CD14-positive monocyte (primary cell): ENCODE measurements at regions not wholly inside any gene's neighbourhood (a gene's known extent, or its start where the extent isn't known, plus 50 kb on each side); places are given as distances from the start of the nearest gene placed in this dataset.

Source experiments
- DNase-seq, 3 donors: peaks; one replicate each; pipeline ENCODE4 v3.0.0-alpha.2; 2011 to 2022
- H2AFZ ChIP-seq: 2 replicates; pipeline ENCODE4 v1.6.0; 2012; ENCODE audit warnings: mild to moderate bottlenecking, low read depth, low read length, inconsistent platforms; ENCODE audit not compliant: insufficient read depth, poor library complexity, severe bottlenecking
- H3K27ac ChIP-seq, 2 donors: 1 replicate in 1 of 2; 2 replicates in 1 of 2; pipeline ENCODE4 v1.5.1; 2012 to 2013; ENCODE audit warnings: low read length in 2 of 2, control low read depth in 1 of 2, inconsistent platforms in 1 of 2, low read depth in 1 of 2, mild to moderate bottlenecking in 1 of 2
- H3K27me3 ChIP-seq, 2 donors: one replicate each; pipeline versions ENCODE4 v1.6.0 to v1.6.1; 2011 to 2013; ENCODE audit warnings: low read length in 2 of 2; ENCODE audit not compliant: control insufficient read depth in 2 of 2, insufficient read depth in 2 of 2
- H3K36me3 ChIP-seq, 2 donors: replicated peaks in 1 of 2; 1 replicate in 1 of 2; 2 replicates in 1 of 2; pipeline versions ENCODE4 v1.5.1 to v1.6.1; 2012 to 2013; ENCODE audit warnings: low read length in 2 of 2, control low read depth in 1 of 2, inconsistent platforms in 1 of 2, mild to moderate bottlenecking in 1 of 2; ENCODE audit not compliant: insufficient read depth in 2 of 2, control insufficient read depth in 1 of 2
- H3K4me1 ChIP-seq, 2 donors: 1 replicate in 1 of 2; 2 replicates in 1 of 2; pipeline versions ENCODE4 v1.5.1 to v1.6.1; 2012 to 2013; ENCODE audit warnings: low read length in 2 of 2, control low read depth in 1 of 2, inconsistent platforms in 1 of 2, mild to moderate bottlenecking in 1 of 2, moderate library complexity in 1 of 2; ENCODE audit not compliant: insufficient read depth in 2 of 2, control insufficient read depth in 1 of 2
- H3K4me2 ChIP-seq: replicated peaks from 2 replicates; pipeline ENCODE3; 2012; ENCODE audit warnings: low read length, moderate library complexity, mild to moderate bottlenecking; ENCODE audit not compliant: poor library complexity, severe bottlenecking; ENCODE audit errors: extremely low read depth
- H3K4me3 ChIP-seq, 3 experiments: fragments of 200-600 bp in 1 of 3; sonication (generic) in 1 of 3; replicated peaks in 1 of 3; 1 replicate in 2 of 3; 2 replicates in 1 of 3; pipeline ENCODE4 v1.5.1; 2011 to 2013; ENCODE audit warnings: low read length in 3 of 3, mild to moderate bottlenecking in 3 of 3, control low read depth in 2 of 3, low read depth in 2 of 3, inconsistent platforms in 1 of 3, moderate library complexity in 1 of 3
- H3K79me2 ChIP-seq: 2 replicates; pipeline ENCODE4 v1.6.0; 2012; ENCODE audit warnings: mild to moderate bottlenecking, control low read depth, inconsistent platforms, low read length, moderate library complexity; ENCODE audit not compliant: insufficient read depth
- H3K9ac ChIP-seq: 2 replicates; pipeline ENCODE4 v1.6.0; 2017; ENCODE audit warnings: low read length, mild to moderate bottlenecking; ENCODE audit not compliant: insufficient read depth, poor library complexity, severe bottlenecking
- H3K9me3 ChIP-seq, 2 donors: replicated peaks in 1 of 2; 1 replicate in 1 of 2; 2 replicates in 1 of 2; pipeline versions ENCODE4 v1.5.1 to v1.6.1; 2012 to 2013; ENCODE audit warnings: low read length in 2 of 2, control low read depth in 1 of 2; ENCODE audit not compliant: control insufficient read depth in 1 of 2, insufficient read depth in 1 of 2
- H4K20me1 ChIP-seq: 2 replicates; pipeline ENCODE4 v1.6.0; 2012; ENCODE audit warnings: mild to moderate bottlenecking, low read length, control low read depth, moderate library complexity; ENCODE audit not compliant: insufficient read depth
- H3K27ac Mint-ChIP-seq, 7 donors: one replicate each; pipeline ENCODE4 v1.8.0; 2020; ENCODE audit warnings: mild to moderate bottlenecking in 7 of 7, mixed read lengths in 7 of 7, moderate library complexity in 6 of 7, inconsistent platforms in 2 of 7
- H3K27me3 Mint-ChIP-seq, 3 donors: one replicate each; pipeline ENCODE4 v1.8.0; 2021 to 2022; ENCODE audit warnings: low read depth in 3 of 3, mild to moderate bottlenecking in 3 of 3, mixed read lengths in 3 of 3, moderate library complexity in 3 of 3, inconsistent platforms in 1 of 3
- H3K36me3 Mint-ChIP-seq, 2 donors: one replicate each; pipeline ENCODE4 v1.8.0; 2020; ENCODE audit warnings: mixed read lengths in 2 of 2, inconsistent platforms in 1 of 2, mild to moderate bottlenecking in 1 of 2
- H3K4me1 Mint-ChIP-seq: one replicate; pipeline ENCODE4 v1.8.0; 2020; ENCODE audit warnings: mild to moderate bottlenecking, mixed read lengths
- H3K4me3 Mint-ChIP-seq, 2 donors: one replicate each; pipeline ENCODE4 v1.8.0; 2020; ENCODE audit warnings: mild to moderate bottlenecking in 2 of 2, mixed read lengths in 2 of 2, moderate library complexity in 1 of 2
- H3K9me3 Mint-ChIP-seq, 7 donors: one replicate each; pipeline ENCODE4 v1.8.0; 2020 to 2022; ENCODE audit warnings: mixed read lengths in 7 of 7, mild to moderate bottlenecking in 6 of 7, moderate library complexity in 6 of 7, inconsistent platforms in 2 of 7
- WGBS: methylation state at CpG from one replicate; pipeline ENCODE4 v1.1.5; 2013; ENCODE audit warnings: missing lambda C conversion rate; ENCODE audit not compliant: insufficient coverage; 5-methylcytosine and 5-hydroxymethylcytosine counted together
- intact Hi-C, 2 donors: fragments of 100-400 bp; cut with micrococcal nuclease; formaldehyde crosslinking; loops; one replicate each; pipeline versions ENCODE4 v1.15.0 to v1.15.1; 2023
- TF ChIP-seq, protein P1 (sequence below): fragments of 200-600 bp; IDR thresholded peaks from one replicate; pipeline ENCODE4 v1.8.0; 2022; ENCODE audit warnings: antibody characterized with exemption, mild to moderate bottlenecking

DNA sequence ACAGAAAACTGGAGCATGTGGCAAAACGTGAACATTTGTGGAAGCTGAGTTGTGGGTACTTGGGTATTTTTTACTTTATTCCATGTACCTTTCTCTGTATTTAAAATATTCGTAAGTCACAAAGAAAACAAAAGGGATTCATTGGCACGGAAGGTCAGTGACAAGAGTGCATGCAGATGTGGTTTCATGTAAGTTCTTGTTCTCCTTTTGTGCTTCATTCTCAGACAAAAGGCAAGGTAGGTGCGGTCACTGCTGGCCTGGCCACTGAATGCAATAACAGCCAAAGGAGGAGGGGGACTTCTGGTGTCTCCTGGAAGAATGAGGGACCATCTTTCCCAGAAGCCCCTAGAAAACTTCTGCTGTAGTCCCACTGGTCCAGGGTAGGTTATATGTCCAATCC, 200.0 kb upstream of the TOPAZ1 start:
- Histone ChIP-seq H3K27me3 (no peaks in the 10 kb centered on the region), H3K4me2 (no peak overlapping the region), H3K9ac (no peak overlapping the region), H3K4me3 (no peak overlapping the region), H2AFZ (no peak overlapping the region), H3K36me3 (no peaks in the 10 kb centered on the region), H3K27ac (no peak overlapping the region), H3K4me1 (no peaks in the 10 kb centered on the region), H4K20me1 (no peaks in the 10 kb centered on the region), H3K79me2 (no peaks in the 10 kb centered on the region), H3K9me3 (no peaks in the 10 kb centered on the region)
- WGBS = 100% methylated on average over 1 of the region's 4 CpGs
- H3K27me3 Mint-ChIP-seq = peaks cover 2 to 5% (median 3%) of the 10 kb centered on the region in 3 donors
- peaks cover 8% of the 10 kb centered on the region for H3K4me1 Mint-ChIP-seq
- H3K36me3 Mint-ChIP-seq = no peaks in the 10 kb centered on the region
- peaks cover 0 to 2% (median 0%) of the 10 kb centered on the region in 7 donors for H3K9me3 Mint-ChIP-seq
- DNase-seq = no peak
- no peak overlapping the region for H3K27ac Mint-ChIP-seq
- TF ChIP-seq, protein P1, sequence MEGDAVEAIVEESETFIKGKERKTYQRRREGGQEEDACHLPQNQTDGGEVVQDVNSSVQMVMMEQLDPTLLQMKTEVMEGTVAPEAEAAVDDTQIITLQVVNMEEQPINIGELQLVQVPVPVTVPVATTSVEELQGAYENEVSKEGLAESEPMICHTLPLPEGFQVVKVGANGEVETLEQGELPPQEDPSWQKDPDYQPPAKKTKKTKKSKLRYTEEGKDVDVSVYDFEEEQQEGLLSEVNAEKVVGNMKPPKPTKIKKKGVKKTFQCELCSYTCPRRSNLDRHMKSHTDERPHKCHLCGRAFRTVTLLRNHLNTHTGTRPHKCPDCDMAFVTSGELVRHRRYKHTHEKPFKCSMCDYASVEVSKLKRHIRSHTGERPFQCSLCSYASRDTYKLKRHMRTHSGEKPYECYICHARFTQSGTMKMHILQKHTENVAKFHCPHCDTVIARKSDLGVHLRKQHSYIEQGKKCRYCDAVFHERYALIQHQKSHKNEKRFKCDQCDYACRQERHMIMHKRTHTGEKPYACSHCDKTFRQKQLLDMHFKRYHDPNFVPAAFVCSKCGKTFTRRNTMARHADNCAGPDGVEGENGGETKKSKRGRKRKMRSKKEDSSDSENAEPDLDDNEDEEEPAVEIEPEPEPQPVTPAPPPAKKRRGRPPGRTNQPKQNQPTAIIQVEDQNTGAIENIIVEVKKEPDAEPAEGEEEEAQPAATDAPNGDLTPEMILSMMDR = no peak
- no peak overlapping the region for H3K4me3 Mint-ChIP-seq
- intact Hi-C loops = no loop called here

GRCh38 chr3:44042772-44043171, 198.9 kb upstream of the TOPAZ1 start:
- Mint-ChIP-seq H3K9me3 (peaks cover 0 to 2% (median 0%) of the 10 kb centered on the region in 7 donors), H3K36me3 (no peaks in the 10 kb centered on the region), H3K27me3 (peaks cover 3 to 5% (median 5%) of the 10 kb centered on the region in 3 donors), H3K4me1 (peaks cover 8% of the 10 kb centered on the region), H3K4me3 (no peak overlapping the region), H3K27ac (no peak overlapping the region)
- H3K4me2 ChIP-seq = no peak overlapping the region
- no peak overlapping the region for H3K27ac ChIP-seq
- H3K4me1 ChIP-seq = no peaks in the 10 kb centered on the region
- intact Hi-C loops = no loop called here
- no peak overlapping the region for H2AFZ ChIP-seq
- H3K79me2 ChIP-seq = no peaks in the 10 kb centered on the region
- H3K27me3 ChIP-seq = no peaks in the 10 kb centered on the region
- no peak for DNase-seq
- no peaks in the 10 kb centered on the region for H3K36me3 ChIP-seq
- no peaks in the 10 kb centered on the region for H3K9me3 ChIP-seq
- 100% methylated on average over 1 of the region's 4 CpGs for WGBS
- no peak overlapping the region for H3K4me3 ChIP-seq
- no peak overlapping the region for H3K9ac ChIP-seq
- TF ChIP-seq, protein P1 = no peak
- no peaks in the 10 kb centered on the region for H4K20me1 ChIP-seq
